Caco-2 (cell line): ENCODE measurements at regions not wholly inside any gene's neighbourhood (a gene's known extent, or its start where the extent isn't known, plus 50 kb on each side); places are given as distances from the start of the nearest gene placed in this dataset.

Experiments used
- BruUV-seq: library from RNA; stranded (reverse); fragments of 400-500 nt; replicated peaks from 2 replicates; lab custom pipeline; 2021; lab: Mats Ljungman, UMichigan
- CTCF ChIA-PET: fragments of 300-600 bp; sonication (Branson Sonifier 250); formaldehyde crosslinking; loops from one replicate; lab custom pipeline; 2022; ENCODE audit warnings: antibody characterized with exemption; lab: Charles Lee
- POLR2A ChIA-PET: fragments of 300-600 bp; sonication (Branson Sonifier 250); formaldehyde crosslinking; loops from one replicate; lab custom pipeline; 2022; ENCODE audit warnings: antibody characterized with exemption; lab: Charles Lee
- DNase-seq, 2 experiments: peaks; one replicate each; pipeline versions ENCODE4 v3.0.0 to v3.0.0-alpha.2; 2020 to 2022
- H3K27me3 ChIP-seq: replicated peaks from 2 replicates; pipeline ENCODE4 v1.6.0; 2011; ENCODE audit warnings: low read length; ENCODE audit not compliant: control insufficient read depth, insufficient read depth
- H3K36me3 ChIP-seq: 2 replicates; pipeline ENCODE4 v1.5.1; 2011; ENCODE audit warnings: low read length; ENCODE audit not compliant: control insufficient read depth, insufficient read depth
- H3K4me1 ChIP-seq: fragments of 250-450 bp; sonication (Bioruptor Pico); 2 replicates; pipeline ENCODE4 v1.5.1; 2020; ENCODE audit warnings: mild to moderate bottlenecking
- H3K4me3 ChIP-seq: 2 replicates; pipeline ENCODE4 v1.5.1; 2011; ENCODE audit warnings: low read depth, mild to moderate bottlenecking, control low read depth, low read length
- H3K9me3 ChIP-seq: fragments of 250-450 bp; sonication (Bioruptor Pico); 2 replicates; pipeline ENCODE4 v1.5.1; 2020; ENCODE audit warnings: mild to moderate bottlenecking, moderate library complexity
- H3K27ac Mint-ChIP-seq: one replicate; pipeline ENCODE4 v1.8.0; 2022; ENCODE audit warnings: mixed read lengths; ENCODE audit not compliant: unreplicated experiment
- H3K27me3 Mint-ChIP-seq: one replicate; pipeline ENCODE4 v1.8.0; 2022; ENCODE audit warnings: mixed read lengths; ENCODE audit not compliant: insufficient read depth, unreplicated experiment
- H3K36me3 Mint-ChIP-seq: one replicate; pipeline ENCODE4 v1.8.0; 2022; ENCODE audit warnings: mild to moderate bottlenecking, mixed read lengths; ENCODE audit not compliant: insufficient read depth, unreplicated experiment
- H3K4me1 Mint-ChIP-seq: one replicate; pipeline ENCODE4 v1.8.0; 2022; ENCODE audit warnings: low read depth, mixed read lengths; ENCODE audit not compliant: unreplicated experiment
- H3K4me3 Mint-ChIP-seq: one replicate; pipeline ENCODE4 v1.8.0; 2022; ENCODE audit warnings: mild to moderate bottlenecking, moderate library complexity, mixed read lengths; ENCODE audit not compliant: unreplicated experiment
- H3K9me3 Mint-ChIP-seq: one replicate; pipeline ENCODE4 v1.8.0; 2022; ENCODE audit warnings: mixed read lengths; ENCODE audit not compliant: unreplicated experiment
- CTCF ChIP-seq, 2 experiments: fragments of 200-600 bp in 1 of 2; IDR thresholded peaks; 1 replicate in 1 of 2; 2 replicates in 1 of 2; pipeline versions ENCODE4 v1.5.1 to v1.8.0; 2011 to 2022; ENCODE audit warnings: antibody characterized with exemption in 1 of 2, control low read depth in 1 of 2, inconsistent platforms in 1 of 2, low read depth in 1 of 2, low read length in 1 of 2, mild to moderate bottlenecking in 1 of 2, moderate library complexity in 1 of 2; ENCODE audit not compliant: insufficient read depth in 1 of 2, severe bottlenecking in 1 of 2, unreplicated experiment in 1 of 2
- intact Hi-C: fragments of 100-400 bp; cut with micrococcal nuclease; formaldehyde crosslinking; loops from one replicate; pipeline ENCODE4 v1.10.0; 2022; ENCODE audit not compliant: unreplicated experiment

- H3K4me3 ChIP-seq, result no peak overlapping the region
- no peaks in the 10 kb centered on the region for H3K27me3 ChIP-seq
- Mint-ChIP-seq H3K9me3 (peaks cover 9% of the 10 kb centered on the region), H3K27me3 (no peaks in the 10 kb centered on the region), H3K27ac (no peak overlapping the region), H3K36me3 (no peaks in the 10 kb centered on the region), H3K4me1 (no peaks in the 10 kb centered on the region), H3K4me3 (no peak overlapping the region)
- no peak for TF ChIP-seq CTCF (IDR thresholded peaks at IDR 0.05; ENCODE audit: insufficient read depth in 1 of 2, low read depth in 1 of 2, low read length in 1 of 2, severe bottlenecking in 1 of 2, unreplicated experiment in 1 of 2)
- H3K4me1 ChIP-seq, result no peaks in the 10 kb centered on the region
- no peak for DNase-seq
- no TSS peak for BruUV-seq
- H3K36me3 ChIP-seq, result no peaks in the 10 kb centered on the region
- CTCF ChIA-PET, result no interaction called here
- no peaks in the 10 kb centered on the region for H3K9me3 ChIP-seq
- intact Hi-C loops, result no loop called here
- POLR2A ChIA-PET, result no interaction called here
Measured at GRCh38 chr4:162804351-162804924, 362.3 kb downstream of the NAF1 start.

GRCh38 chr4:162803378-162803777 is 363.3 kb downstream of the NAF1 start:
- Mint-ChIP-seq H3K27ac (no peak overlapping the region), H3K4me1 (no peaks in the 10 kb centered on the region), H3K27me3 (no peaks in the 10 kb centered on the region), H3K4me3 (no peak overlapping the region), H3K9me3 (peaks cover 9% of the 10 kb centered on the region), H3K36me3 (no peaks in the 10 kb centered on the region)
- ChIA-PET CTCF (no interaction called here), POLR2A (no interaction called here)
- TF ChIP-seq CTCF (IDR thresholded peaks at IDR 0.05; ENCODE audit: insufficient read depth in 1 of 2, low read depth in 1 of 2, low read length in 1 of 2, severe bottlenecking in 1 of 2, unreplicated experiment in 1 of 2), result no peak
- no peaks in the 10 kb centered on the region for H3K9me3 ChIP-seq
- intact Hi-C loops, result no loop called here
- BruUV-seq, result no TSS peak
- DNase-seq, result no peak
- no peaks in the 10 kb centered on the region for H3K4me1 ChIP-seq
- no peaks in the 10 kb centered on the region for H3K27me3 ChIP-seq
- H3K4me3 ChIP-seq, result no peak overlapping the region
- no peaks in the 10 kb centered on the region for H3K36me3 ChIP-seq

- ChIA-PET POLR2A (no interaction called here), CTCF (no interaction called here)
- Histone ChIP-seq H3K9me3 (no peaks in the 10 kb centered on the region), H3K4me3 (no peak overlapping the region), H3K27me3 (no peaks in the 10 kb centered on the region), H3K4me1 (no peaks in the 10 kb centered on the region), H3K36me3 (no peaks in the 10 kb centered on the region)
- intact Hi-C loops, result no loop called here
- Mint-ChIP-seq H3K36me3 (no peaks in the 10 kb centered on the region), H3K27ac (no peak overlapping the region), H3K4me1 (no peaks in the 10 kb centered on the region), H3K27me3 (no peaks in the 10 kb centered on the region), H3K9me3 (peaks cover 9% of the 10 kb centered on the region), H3K4me3 (no peak overlapping the region)
- no peak for TF ChIP-seq CTCF (IDR thresholded peaks at IDR 0.05; ENCODE audit: insufficient read depth in 1 of 2, low read depth in 1 of 2, low read length in 1 of 2, severe bottlenecking in 1 of 2, unreplicated experiment in 1 of 2)
- BruUV-seq, result no TSS peak
- DNase-seq, result no peak
Measured at GRCh38 chr4:162797108-162797507, 369.6 kb downstream of the NAF1 start.
